Upper lobe of left lung (tissue), 4 donors: ENCODE measurements at regions not wholly inside any gene's neighbourhood (a gene's known extent, or its start where the extent isn't known, plus 50 kb on each side); places are given as distances from the start of the nearest gene placed in this dataset.

Experiments used
- CTCF ChIP-seq, 6 experiments: fragments of 450-650 bp in 4 of 6; fragments of 200-600 bp in 2 of 6; sonication (generic) in 2 of 6; IDR thresholded peaks; one replicate each; pipeline ENCODE4 v1.5.1; 2016 to 2019; ENCODE audit warnings: antibody characterized with exemption in 6 of 6
- POLR2A ChIP-seq, 4 donors: fragments of 450-650 bp; IDR thresholded peaks; one replicate each; pipeline ENCODE4 v1.5.1; 2016 to 2017; ENCODE audit warnings: antibody characterized with exemption in 4 of 4, mild to moderate bottlenecking in 2 of 4
- POLR2AphosphoS5 ChIP-seq, 2 donors: sonication (generic); formaldehyde crosslinking; IDR thresholded peaks; one replicate each; pipeline ENCODE4 v1.5.1; 2017; ENCODE audit warnings: antibody characterized with exemption in 2 of 2

DNA sequence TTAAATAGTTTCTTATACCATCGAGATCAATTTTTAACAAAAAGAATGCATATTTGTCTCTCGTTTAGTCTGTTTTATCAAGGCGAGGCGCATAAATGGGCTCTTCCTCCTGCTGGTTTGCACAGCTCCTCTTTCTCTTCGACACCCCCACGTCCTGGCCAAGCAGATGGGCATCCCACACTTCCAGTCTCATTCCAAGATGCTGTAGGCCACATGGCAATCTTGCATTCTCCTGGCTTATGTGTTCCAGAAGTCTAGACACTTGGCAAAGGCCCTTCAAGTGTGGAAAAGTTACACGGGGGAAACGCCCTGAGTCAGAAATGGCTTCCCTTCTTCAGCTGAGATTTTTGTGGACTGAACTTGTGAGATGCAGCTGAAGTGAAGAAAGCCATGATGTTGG, 447.1 kb downstream of the QKI start:
- TF ChIP-seq POLR2A (IDR thresholded peaks at IDR 0.05) (no peak), CTCF (IDR thresholded peaks at IDR 0.05) (no peak), POLR2AphosphoS5 (IDR thresholded peaks at IDR 0.05) (no peak)
